Stimulated activated naive CD4-positive, alpha-beta T cell (primary cell): ENCODE measurements at regions not wholly inside any gene's neighbourhood (a gene's known extent, or its start where the extent isn't known, plus 50 kb on each side); places are given as distances from the start of the nearest gene placed in this dataset.

Source experiments
- DNase-seq, 6 experiments: peaks; one replicate each; lab custom pipeline; 2025; lab: John Stamatoyannopoulos, UW

GRCh38 chr6:67362976-67363375 is 1272.1 kb upstream of the ADGRB3 start:
- no peak for DNase-seq

DNA sequence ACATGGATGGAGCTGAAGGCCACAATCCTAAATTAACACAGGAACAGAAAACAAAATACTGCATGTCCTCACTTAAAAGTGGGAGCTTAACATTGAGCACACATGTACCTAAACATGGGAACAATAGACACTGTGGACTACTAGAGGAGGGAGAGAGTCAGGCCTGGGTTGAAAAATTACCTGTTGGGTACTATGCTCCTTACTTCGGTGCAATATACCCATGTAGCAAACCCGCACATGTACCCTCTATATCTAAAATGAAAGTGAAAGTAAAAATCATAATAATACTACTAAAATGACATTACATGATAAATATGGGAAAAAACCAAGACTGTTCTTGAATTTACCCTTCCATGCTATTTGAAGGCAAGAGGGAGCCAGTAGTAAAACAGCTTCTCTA is 1273.8 kb upstream of the ADGRB3 start:
- no peak for DNase-seq

DNA sequence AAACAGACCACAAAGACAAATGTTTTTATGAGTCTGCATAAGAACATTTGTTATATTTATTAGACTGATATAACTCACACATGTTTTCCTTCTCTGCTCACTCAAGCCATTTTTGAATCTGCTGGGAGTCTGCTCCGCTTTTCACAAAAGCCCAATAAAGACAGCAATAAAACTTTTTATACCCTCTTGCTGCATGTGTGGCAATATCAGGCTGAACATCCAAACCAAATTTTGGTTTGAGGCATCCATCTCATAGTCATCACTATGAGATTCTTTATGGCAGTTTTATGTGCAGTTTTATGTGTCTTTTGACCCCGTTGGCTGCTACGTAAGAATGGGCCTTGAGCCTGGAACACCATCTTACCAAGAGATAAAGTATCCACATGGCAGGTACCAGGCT is 1276.8 kb upstream of the ADGRB3 start:
- DNase-seq = no peak

DNA sequence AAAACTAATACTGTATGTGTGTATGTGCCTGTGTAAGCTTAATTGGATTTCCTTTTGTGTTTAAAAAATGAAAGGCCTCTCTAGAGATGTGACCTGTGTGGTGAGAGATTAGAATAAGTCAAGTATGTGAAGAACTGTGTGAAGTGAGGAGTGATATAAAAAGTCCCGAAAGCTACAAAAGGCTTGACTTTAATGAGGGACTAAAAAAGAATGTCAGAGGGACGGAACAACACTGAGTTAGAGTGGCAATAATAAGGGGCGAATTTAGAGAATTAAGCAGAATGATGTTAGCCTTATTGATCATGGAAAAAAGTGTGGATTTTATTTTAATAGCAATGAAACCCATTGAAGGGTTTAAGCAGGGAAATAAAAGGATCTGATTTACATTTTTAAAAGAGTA is 1281.2 kb upstream of the ADGRB3 start:
- no peak for DNase-seq

- no peak for DNase-seq
Observed at GRCh38 chr6:67352717-67353116, 1282.4 kb upstream of the ADGRB3 start.

DNA sequence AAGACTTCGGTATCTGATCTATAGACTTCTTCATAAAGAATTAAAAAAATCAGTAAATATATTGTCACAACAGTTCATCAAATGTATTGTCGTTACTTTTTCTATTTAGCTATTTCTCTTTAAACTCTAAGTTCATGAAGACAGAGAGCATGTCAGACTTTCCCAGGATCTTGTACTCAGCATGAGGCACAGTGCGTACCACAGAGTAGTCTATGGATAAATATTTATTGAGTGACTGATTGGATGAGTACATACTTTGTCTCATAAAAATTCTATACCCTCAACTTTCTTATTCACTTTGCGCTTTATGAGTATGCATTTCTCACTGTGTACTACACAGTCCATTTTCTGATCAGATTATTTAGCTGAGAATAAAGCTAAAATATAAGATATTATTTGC is 1284.4 kb upstream of the ADGRB3 start:
- no peak for DNase-seq

GRCh38 chr6:67345946-67346345 is 1289.1 kb upstream of the ADGRB3 start:
- no peak for DNase-seq

DNA sequence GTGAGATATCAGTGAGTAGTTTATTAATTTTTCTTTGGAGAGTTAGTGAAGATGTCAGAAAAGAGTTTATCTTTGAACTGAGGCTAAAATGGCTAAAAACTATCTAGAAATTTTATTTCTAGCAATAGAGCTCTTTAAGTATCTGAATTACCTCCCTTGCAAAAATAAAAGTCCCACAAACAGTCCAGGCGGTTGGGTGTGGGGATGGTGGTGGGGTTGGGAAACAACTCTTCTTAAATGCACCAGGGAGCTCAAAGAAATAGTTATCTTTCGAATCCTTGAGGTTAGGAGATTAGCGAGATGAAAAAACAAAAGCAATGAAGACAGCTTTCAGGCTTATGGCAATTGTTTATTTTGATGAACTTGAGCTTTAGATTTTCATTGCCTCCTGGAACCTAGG is 1299.1 kb upstream of the ADGRB3 start:
- no peak for DNase-seq

GRCh38 chr6:67331304-67331703 is 1303.8 kb upstream of the ADGRB3 start:
- DNase-seq = no peak

- no peak for DNase-seq
Observed at GRCh38 chr6:67328269-67328668, 1306.8 kb upstream of the ADGRB3 start.

- no peak for DNase-seq
Observed at GRCh38 chr6:67300430-67301040, 1334.5 kb upstream of the ADGRB3 start.

DNA sequence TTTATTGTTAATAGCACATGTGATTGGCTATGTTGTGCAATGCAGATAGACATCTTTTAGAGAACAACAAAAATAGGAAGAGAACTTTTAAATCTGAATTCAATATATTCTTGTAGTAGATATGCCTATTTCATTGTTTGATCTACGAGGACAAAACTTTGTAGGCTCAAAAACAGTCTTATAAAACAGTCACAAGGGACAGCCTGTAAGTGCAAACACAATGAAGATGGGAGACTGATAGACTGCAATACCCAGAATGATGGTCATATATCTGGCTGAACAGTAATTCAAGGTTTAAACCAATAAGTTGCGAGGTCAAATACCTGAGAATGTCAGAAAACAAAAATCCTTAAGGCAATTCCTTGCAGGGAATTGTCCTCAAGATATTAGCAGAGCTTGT is 1342.9 kb upstream of the ADGRB3 start:
- no peak for DNase-seq

DNA sequence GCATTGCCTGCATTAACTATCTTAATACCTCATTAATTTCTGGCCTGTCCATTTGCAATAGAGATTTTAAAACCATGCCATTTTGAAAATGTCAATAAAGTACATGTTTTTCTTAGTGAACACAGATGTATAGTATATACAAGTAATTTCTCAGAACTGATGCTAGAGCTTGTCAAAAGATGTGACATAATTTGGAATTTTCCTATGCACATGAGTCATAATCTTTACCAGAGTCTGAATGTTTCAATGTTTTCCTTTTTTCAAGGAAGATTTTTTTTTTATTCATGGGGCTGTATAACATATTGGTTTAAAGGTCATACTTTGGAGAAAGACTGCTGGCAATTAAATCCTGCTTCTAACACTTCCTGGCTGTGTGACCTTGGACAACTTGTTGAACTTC is 1347.5 kb upstream of the ADGRB3 start:
- DNase-seq = no peak

GRCh38 chr6:67285770-67286495 is 1349.1 kb upstream of the ADGRB3 start:
- DNase-seq = no peak

GRCh38 chr6:67277312-67277711 is 1357.8 kb upstream of the ADGRB3 start:
- no peak for DNase-seq

DNA sequence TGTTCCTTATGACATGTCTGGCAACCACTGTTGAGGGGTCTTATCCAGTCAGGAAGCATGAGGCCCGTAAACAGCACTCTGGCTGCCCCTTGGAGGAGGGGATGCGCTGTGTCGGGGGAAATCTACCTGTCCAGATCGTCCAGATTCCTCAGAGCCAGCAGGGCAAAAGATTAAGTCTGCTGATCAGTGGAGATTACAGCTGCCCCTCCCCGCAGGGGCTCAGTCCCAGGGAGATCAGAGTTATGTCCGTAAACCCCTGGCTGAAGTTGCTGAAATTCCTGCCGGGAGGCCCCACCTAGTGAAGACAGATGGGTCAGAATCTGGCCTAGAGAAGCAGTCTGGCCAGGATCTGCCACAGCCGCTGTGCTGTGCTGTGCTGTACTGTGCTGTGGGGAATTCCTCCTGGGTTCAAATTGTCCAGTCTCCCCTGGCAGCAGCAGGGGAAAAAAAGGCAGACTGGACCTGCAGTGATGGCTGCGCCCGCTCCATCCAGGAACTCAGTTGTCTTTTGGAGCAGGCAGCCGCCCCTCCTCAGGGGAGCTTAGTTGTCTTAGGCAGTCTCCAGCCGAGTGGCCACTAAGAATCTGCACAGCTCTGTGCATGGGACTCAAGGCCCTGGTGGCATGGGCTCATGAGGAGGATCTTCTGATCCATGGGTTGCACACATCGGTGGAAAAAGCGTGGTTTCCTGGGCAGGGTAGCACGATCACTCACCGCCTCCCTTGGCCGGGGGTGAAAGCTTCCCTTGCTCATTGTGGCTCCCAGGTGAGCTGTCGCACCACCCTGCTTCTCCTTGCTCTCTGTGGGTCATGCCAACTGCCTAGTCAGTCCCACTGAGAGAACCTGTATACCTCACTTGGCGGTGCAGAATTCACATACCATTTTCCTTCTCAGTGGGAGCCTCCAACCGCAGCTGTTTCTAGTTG is 1368.8 kb upstream of the ADGRB3 start:
- no peak for DNase-seq

- DNase-seq = no peak
Observed at GRCh38 chr6:67252663-67253062, 1382.4 kb upstream of the ADGRB3 start.

- no peak for DNase-seq
Observed at GRCh38 chr6:67248077-67248476, 1387.0 kb upstream of the ADGRB3 start.

GRCh38 chr6:67244037-67244436 is 1391.0 kb upstream of the ADGRB3 start:
- no peak for DNase-seq

DNA sequence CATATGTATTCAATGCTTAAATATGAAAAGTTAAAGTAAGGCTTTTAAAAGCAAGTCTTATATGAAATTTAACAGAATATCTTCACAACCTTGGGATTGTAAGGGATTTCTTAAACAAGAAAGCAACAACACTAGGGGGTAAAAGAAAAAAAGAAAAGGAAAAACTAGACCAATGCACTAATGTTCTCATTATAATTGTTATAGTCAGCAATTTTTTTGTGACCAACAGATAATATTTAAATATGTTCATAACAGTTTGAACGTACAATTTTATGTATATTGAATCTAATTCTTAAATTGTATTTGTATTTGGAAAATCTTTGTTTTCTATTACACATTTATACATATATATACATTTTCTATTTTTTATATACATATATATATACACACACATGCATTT is 1397.8 kb upstream of the ADGRB3 start:
- no peak for DNase-seq

DNA sequence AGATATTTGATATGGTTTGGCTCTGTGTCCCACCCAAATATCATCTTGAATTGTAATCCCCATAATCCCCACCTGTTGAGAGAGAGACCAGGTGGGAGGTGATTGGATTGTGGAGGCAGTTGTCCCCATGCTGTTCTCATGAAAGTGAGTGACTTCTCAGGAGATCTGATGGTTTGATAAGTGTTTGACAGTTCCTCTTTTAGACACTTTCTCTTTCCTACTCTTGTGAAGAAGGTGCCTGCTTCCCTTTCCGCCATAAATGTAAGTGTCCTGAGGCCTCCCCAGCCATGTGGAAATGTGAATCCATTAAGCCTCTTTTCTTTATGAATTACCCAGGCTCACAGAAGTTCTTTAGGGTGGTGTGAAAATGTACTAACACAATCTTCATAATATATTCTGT is 1404.0 kb upstream of the ADGRB3 start:
- no peak for DNase-seq

DNA sequence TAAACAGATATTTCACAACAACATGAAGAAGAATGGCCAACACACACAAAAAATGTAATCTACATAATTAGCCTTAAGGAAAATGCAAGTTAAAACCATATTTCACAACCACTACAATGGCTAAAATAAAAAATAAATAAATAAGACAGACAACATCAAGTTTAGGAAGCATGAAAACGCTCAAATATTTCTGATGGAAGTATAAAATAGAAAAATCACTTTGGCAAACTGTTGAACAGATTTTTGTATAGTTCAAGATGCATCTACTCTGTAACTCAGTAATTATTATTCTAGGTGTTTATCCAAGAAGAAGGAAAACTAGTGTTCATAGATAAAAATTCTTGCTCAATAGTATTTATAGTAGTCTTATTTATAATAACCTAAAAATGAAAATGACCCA is 1410.1 kb upstream of the ADGRB3 start:
- no peak for DNase-seq

DNA sequence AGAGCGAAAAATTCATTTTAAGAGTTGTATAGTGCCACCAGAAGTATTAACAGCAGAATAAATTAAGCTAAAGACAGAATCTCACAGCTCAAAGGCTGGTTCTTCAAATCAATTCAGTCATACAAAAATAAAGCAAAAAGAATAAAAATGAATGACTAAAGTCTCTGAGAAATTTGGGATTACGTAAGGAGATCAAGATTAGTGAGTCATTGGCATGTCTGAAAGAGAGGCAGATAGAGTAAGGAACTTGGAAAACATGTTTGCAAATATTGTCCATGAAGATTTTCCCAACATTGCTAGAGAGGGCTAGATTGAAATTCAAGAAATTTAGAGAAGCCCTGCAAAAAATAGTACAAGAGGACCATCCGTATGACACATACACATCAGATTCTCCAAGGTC is 1413.9 kb upstream of the ADGRB3 start:
- DNase-seq = no peak
